ENCODE measurements at regions not wholly inside any gene's neighbourhood (a gene's known extent, or its start where the extent isn't known, plus 50 kb on each side); places are given as distances from the start of the nearest gene placed in this dataset.

GRCh38 chr7:93026425-93026824 is 91.4 kb downstream of the SAMD9 start:
- Histone ChIP-seq H2AK5ac (ENCODE audit: low read depth, low read length) (no peak overlapping the region), H3K23me2 (ENCODE audit: low read depth, low read length) (no peaks in the 10 kb centered on the region), H3K27ac (ENCODE audit: low read depth, low read length) (no peak overlapping the region), H3K4ac (replicated peaks; ENCODE audit: insufficient read length, low read depth, low read length) (no peak overlapping the region), H2BK12ac (ENCODE audit: low read depth, low read length) (no peak overlapping the region), H3K23ac (ENCODE audit: insufficient read length) (no peak overlapping the region), H2BK20ac (ENCODE audit: low read length) (no peak overlapping the region), H2BK5ac (ENCODE audit: low read depth, low read length) (no peak overlapping the region), H2BK15ac (ENCODE audit: low read length) (no peak overlapping the region), H2BK120ac (replicated peaks; ENCODE audit: low read depth, low read length) (no peak overlapping the region), H4K5ac (ENCODE audit: insufficient read length, low read depth, low read length) (no peak overlapping the region), H3K56ac (replicated peaks; ENCODE audit: insufficient read length, low read depth, low read length) (no peak overlapping the region), H3K9me3 (ENCODE audit: insufficient read depth in 2 of 2, low read depth in 1 of 2, low read length in 1 of 2) (peaks cover 0 to 3% of the 10 kb centered on the region in 2 experiments; a peak in 1 of 4 replicates), H3K18ac (ENCODE audit: extremely low read depth, low read length) (no peak overlapping the region), H3K79me1 (ENCODE audit: low read depth, low read length) (no peaks in the 10 kb centered on the region), H3K9ac (replicated peaks in 1 of 4; ENCODE audit: extremely low read depth in 1 of 4, low read depth in 3 of 4, low read length in 3 of 4) (no peak overlapping the region), H3K4me2 (ENCODE audit: insufficient read depth in 1 of 2, low read depth in 2 of 2, low read length in 2 of 2) (no peak overlapping the region), H3K79me2 (ENCODE audit: control insufficient read depth in 1 of 2, insufficient read depth in 2 of 2, low read length in 2 of 2) (no peaks in the 10 kb centered on the region), H3K4me1 (replicated peaks in 1 of 4; ENCODE audit: control insufficient read depth in 3 of 4, insufficient read depth in 4 of 4, low read length in 3 of 4) (no peaks in the 10 kb centered on the region), H3K36me3 (ENCODE audit: control insufficient read depth in 2 of 4, insufficient read depth in 4 of 4, low read length in 3 of 4) (no peaks in the 10 kb centered on the region), H3K27me3 (replicated peaks in 1 of 4; ENCODE audit: control insufficient read depth in 3 of 4, extremely low read depth in 1 of 4, insufficient read depth in 3 of 4, low read length in 3 of 4) (no peaks in the 10 kb centered on the region), H4K91ac (replicated peaks; ENCODE audit: insufficient read length, low read length) (no peak overlapping the region), H2AFZ (ENCODE audit: low read length) (no peak overlapping the region), H4K8ac (ENCODE audit: extremely low read depth, insufficient read depth, low read length) (no peak overlapping the region), H4K20me1 (replicated peaks in 1 of 2; ENCODE audit: control insufficient read depth in 1 of 2, insufficient read depth in 2 of 2, low read length in 2 of 2) (no peaks in the 10 kb centered on the region), H3K14ac (ENCODE audit: insufficient read length) (no peak overlapping the region), H3K4me3 (ENCODE audit: extremely low read depth in 1 of 4, insufficient read depth in 2 of 4, low read depth in 3 of 4, low read length in 4 of 4) (no peak overlapping the region)
- WGBS, 2 experiments (ENCODE audit: extremely low coverage in 1 of 2, insufficient coverage in 1 of 2, insufficient read length in 1 of 2, insufficient replicate concordance in 2 of 2, low coverage in 1 of 2, low lambda C conversion rate in 2 of 2, missing lambda C conversion rate in 1 of 2) = 94% methylated on average over 3 of the region's 3 CpGs; no CpG with 5 or more reads in 1 of the 2 experiments
- CTCF ChIA-PET (ENCODE audit: partially characterized antibody) = interaction anchor here (0.8 kb wide), 1 partner anchor 139 kb away, joined by 3 read pairs; no protein-coding TSS in a partner anchor
- FAIRE-seq = no peak
- DNase-seq (ENCODE audit: low read depth in 1 of 2, low spot score in 2 of 2) = no peak
- TF ChIP-seq SP4 (IDR thresholded peaks at IDR 0.05; ENCODE audit: low read length) = no peak
- TF ChIP-seq TEAD4 (IDR thresholded peaks at IDR 0.05; ENCODE audit: low read depth, low read length) = no peak
- TF ChIP-seq JUN (IDR thresholded peaks at IDR 0.05; ENCODE audit: low read depth, low read length) = no peak
- TF ChIP-seq CBX5 (IDR thresholded peaks at IDR 0.05; ENCODE audit: low read depth, low read length) = no peak
- TF ChIP-seq E2F6 (IDR thresholded peaks at IDR 0.05) = no peak
- TF ChIP-seq HDAC6 (IDR thresholded peaks at IDR 0.05; ENCODE audit: low read depth, low read length) = no peak
- POLR2A ChIA-PET (ENCODE audit: partially characterized antibody) = no interaction called here
